ENCODE measurements at regions not wholly inside any gene's neighbourhood (a gene's known extent, or its start where the extent isn't known, plus 50 kb on each side); places are given as distances from the start of the nearest gene placed in this dataset.

- DNase-seq, result no peak
Observed at GRCh38 chr12:4045786-4046494, 172.7 kb upstream of the PARP11 start.

- DNase-seq, result no peak
Observed at GRCh38 chr12:4044736-4045730, 171.8 kb upstream of the PARP11 start.

- DNase-seq, result no peak
Observed at GRCh38 chr12:4044101-4044500, 170.9 kb upstream of the PARP11 start.

GRCh38 chr12:4041187-4041885 lies 168.1 kb upstream of the PARP11 start:
- DNase-seq, result no peak

- DNase-seq, result no peak
Observed at GRCh38 chr12:4039931-4040330, 166.7 kb upstream of the PARP11 start.

GRCh38 chr12:4037747-4038312 lies 164.6 kb upstream of the PARP11 start:
- DNase-seq, result no peak

- no peak for DNase-seq
Observed at GRCh38 chr12:4036671-4037271, 163.6 kb upstream of the PARP11 start.

GRCh38 chr12:4034921-4035320 lies 161.7 kb upstream of the PARP11 start:
- no peak for DNase-seq

- no peak for DNase-seq
Observed at GRCh38 chr12:4032924-4033615, 159.9 kb upstream of the PARP11 start.

GRCh38 chr12:4031703-4032291 lies 158.6 kb upstream of the PARP11 start:
- no peak for DNase-seq

- no peak for DNase-seq
Observed at GRCh38 chr12:4030929-4031702, 157.9 kb upstream of the PARP11 start.

GRCh38 chr12:4027412-4027811 lies 154.2 kb upstream of the PARP11 start:
- no peak for DNase-seq

- DNase-seq, result no peak
Observed at GRCh38 chr12:4026517-4026916, 153.3 kb upstream of the PARP11 start.

- no peak for DNase-seq
Observed at GRCh38 chr12:4026020-4026358, 152.8 kb upstream of the PARP11 start.

GRCh38 chr12:4025181-4026019 lies 152.2 kb upstream of the PARP11 start:
- DNase-seq, result no peak

- DNase-seq, result no peak
Observed at GRCh38 chr12:4024701-4025100, 151.5 kb upstream of the PARP11 start.

GRCh38 chr12:4015225-4016091 lies 142.3 kb upstream of the PARP11 start:
- DNase-seq, result no peak

- DNase-seq, result no peak
Observed at GRCh38 chr12:4014858-4015224, 141.6 kb upstream of the PARP11 start.

- no peak for DNase-seq
Observed at GRCh38 chr12:4014444-4014843, 141.2 kb upstream of the PARP11 start.

Data from NCI-H2107 (cell line).